ENCODE measurements at regions not wholly inside any gene's neighbourhood (a gene's known extent, or its start where the extent isn't known, plus 50 kb on each side); places are given as distances from the start of the nearest gene placed in this dataset.

DNA sequence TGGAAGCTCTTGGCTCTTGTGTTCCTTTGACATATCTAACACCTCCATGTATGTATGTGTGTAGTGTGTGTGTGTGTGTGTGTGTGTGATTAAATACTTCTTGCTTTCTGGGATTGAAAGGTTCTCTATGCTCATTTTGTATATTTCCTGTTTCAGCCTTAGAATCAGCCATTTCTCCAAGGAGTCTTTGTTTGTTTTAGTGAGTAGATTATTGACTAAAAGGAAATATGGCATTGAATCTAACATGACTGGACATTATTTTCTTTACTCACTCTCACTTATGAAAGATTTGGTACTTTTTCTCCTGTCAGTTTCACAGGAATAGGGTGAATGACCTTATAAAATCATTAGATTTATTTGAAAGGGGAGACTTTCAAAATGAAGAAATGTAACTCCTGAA is 413.8 kb upstream of the SLC14A2 start:
- TF ChIP-seq, protein P1, sequence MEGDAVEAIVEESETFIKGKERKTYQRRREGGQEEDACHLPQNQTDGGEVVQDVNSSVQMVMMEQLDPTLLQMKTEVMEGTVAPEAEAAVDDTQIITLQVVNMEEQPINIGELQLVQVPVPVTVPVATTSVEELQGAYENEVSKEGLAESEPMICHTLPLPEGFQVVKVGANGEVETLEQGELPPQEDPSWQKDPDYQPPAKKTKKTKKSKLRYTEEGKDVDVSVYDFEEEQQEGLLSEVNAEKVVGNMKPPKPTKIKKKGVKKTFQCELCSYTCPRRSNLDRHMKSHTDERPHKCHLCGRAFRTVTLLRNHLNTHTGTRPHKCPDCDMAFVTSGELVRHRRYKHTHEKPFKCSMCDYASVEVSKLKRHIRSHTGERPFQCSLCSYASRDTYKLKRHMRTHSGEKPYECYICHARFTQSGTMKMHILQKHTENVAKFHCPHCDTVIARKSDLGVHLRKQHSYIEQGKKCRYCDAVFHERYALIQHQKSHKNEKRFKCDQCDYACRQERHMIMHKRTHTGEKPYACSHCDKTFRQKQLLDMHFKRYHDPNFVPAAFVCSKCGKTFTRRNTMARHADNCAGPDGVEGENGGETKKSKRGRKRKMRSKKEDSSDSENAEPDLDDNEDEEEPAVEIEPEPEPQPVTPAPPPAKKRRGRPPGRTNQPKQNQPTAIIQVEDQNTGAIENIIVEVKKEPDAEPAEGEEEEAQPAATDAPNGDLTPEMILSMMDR (IDR thresholded peaks at IDR 0.05): no peak
- TF ChIP-seq EZH2 (IDR thresholded peaks at IDR 0.05; ENCODE audit: borderline replicate concordance, insufficient read depth, low read depth, low read length, poor library complexity, severe bottlenecking): no peak
